Esophagus mucosa (tissue), 1 donor: ENCODE measurements at regions not wholly inside any gene's neighbourhood (a gene's known extent, or its start where the extent isn't known, plus 50 kb on each side); places are given as distances from the start of the nearest gene placed in this dataset.
"Not testable (repeated sequence)": the region's sequence is repeated elsewhere in the genome, so short reads cannot be mapped to it uniquely, and the experiment has no call there.

ENCODE experiments used
- ATAC-seq: fragments of 200-7000 bp; cut with Tn5 transposase; one replicate; pipeline ENCODE4 v1.9.1; 2020
- donor health status: DM: yes; HTN: yes; CAD: no.

DNA sequence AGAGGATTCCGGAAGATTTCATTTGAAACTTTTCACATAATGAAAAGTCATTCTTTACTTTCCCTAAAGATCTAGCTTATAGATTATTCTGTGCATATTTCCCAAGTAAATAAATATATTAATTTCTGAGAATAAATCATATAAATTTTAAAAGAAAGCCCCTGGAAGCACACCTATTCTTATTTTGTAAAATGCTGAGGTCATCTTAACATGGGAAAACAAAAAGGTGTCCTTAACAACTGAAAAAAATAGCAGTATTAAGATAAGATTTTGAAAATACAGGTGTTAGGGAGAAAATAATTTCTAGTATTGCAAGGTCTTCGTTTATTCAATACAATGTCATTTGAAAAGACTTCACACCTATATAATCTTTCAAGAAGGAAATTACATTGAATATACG is 567.5 kb upstream of the CHAC2 start:
- ATAC-seq = no peak

DNA sequence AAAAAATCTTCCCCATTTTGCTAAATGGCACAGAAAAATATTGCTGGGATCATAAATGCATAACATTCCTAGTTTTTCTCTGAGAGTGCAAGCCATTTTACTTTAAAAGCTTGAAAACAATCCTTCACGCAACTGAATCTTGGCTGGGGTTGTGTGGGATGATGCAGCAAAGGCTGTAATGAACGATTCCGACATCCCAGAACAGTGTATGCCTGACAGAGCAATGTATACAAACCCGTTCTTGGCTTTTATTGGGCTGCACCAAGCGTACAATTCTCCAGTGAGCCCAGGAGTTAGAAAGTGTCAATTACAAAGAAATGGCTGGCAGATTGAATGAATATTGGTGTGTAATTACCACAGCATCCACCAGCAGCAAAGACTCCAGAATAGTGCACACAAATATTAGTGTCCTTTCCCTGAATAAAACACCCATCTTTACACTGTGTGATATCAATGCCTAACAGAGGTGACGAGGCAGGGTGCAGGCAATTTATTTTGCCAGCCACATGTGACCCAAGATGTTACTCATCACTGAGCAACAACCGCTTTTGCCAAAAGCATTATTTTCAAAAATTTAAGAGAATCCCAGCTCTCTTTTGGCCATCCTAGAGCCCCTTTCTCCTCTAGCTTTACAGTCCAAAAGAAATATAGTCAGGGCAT is 578.6 kb upstream of the CHAC2 start:
- ATAC-seq = no peak

DNA sequence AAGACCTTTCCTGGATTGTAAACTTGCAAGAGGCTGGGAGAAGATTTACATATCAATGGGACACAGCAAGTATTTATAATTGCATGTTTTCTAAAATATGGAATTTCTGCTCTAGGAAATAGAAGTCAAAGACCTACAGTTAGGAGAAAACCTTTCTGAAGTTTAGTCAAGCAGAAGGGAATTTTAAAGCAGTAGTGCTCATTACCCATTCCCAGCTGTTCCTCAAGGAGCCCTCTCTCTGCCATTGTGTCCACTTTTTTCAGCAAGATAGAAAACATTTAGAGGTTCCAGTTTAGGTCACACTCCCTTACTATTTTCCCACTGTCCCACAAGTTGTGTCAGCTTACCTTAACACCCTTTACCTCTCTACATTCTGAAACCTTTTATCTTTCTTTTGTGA is 584.0 kb upstream of the CHAC2 start:
- no peak for ATAC-seq

- ATAC-seq = no peak
These were observed 585.0 kb upstream of the CHAC2 start for GRCh38 chr2:53182601-53183000.

DNA sequence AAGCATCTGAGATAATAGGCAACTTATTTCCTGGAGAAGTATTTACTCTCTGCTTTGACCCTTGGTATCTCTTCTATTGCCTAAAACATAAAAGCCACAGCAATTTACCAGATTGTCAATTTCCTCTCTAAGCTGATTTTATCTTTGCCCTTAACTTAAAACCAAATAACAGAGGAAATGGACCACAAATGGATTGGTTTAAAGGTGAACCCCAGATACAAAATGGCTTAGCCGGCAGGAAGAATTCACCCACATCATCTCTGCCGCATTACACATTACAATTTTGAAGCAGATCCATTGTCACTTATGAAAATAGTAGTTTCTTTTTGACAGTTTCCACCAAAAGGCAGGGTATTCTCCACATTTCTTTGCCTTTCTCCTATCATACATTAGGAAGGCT is 585.8 kb upstream of the CHAC2 start:
- ATAC-seq = no peak

DNA sequence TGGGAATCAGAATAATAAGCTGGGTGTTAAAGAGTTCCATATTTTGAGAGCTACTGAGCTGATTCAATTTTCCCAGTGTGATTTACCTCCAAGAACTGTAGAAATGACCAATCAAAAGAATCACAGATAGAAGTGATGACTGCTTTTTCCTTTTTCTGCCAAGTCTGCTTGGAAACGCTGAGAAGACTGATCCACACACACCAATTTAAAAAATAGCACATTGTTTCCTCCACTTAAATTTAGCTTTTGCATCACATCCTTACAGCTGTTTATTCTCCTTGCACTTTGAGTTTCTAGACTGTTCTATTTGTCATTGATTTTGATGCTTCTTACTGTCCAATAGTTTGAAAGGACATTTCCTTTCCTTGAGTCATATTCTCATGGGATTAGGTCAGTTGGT is 590.3 kb upstream of the CHAC2 start:
- no peak for ATAC-seq

- no peak for ATAC-seq
These were observed 593.1 kb upstream of the CHAC2 start for GRCh38 chr2:53174539-53174938.

DNA sequence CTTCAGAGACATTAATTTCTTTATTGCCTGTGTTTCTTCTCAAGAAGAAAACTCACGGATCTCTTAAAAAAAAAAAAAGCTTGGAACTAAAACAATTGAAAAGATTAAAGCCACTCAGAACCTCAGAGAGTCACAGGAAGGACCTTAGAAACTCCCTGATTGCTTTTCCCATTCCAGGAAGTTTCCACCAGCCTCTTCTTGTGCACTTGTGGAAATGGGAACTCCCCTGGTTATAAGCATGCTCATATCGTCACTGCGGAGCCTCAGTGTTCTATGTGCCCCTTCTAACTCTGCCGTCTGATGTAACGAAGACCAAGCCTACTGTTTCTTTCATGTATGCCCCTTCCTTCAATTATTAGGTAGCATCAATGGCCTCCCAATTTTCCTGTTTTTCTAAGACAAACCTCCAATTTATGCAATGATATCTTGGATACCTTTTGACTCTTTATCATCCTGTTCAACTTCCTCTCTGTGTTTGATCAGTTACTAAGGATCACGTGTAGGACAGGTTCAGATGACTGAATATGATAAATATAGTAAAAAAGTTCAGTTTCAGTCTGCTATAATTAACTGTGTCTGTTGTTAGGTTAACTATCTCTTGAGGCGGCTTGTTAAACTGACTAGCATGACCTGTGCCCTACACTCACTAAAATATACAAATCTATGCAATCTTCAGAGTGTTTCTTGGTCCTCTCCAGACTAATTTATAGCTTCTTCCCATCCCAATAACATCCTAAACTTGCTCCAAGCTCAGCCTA is 593.7 kb upstream of the CHAC2 start:
- no peak for ATAC-seq

GRCh38 chr2:53173091-53173490 is 594.5 kb upstream of the CHAC2 start:
- no peak for ATAC-seq

GRCh38 chr2:53170466-53170865 is 597.1 kb upstream of the CHAC2 start:
- no peak for ATAC-seq

GRCh38 chr2:53167227-53167626 is 600.4 kb upstream of the CHAC2 start:
- no peak for ATAC-seq

- no peak for ATAC-seq
These were observed 617.5 kb upstream of the CHAC2 start for GRCh38 chr2:53150146-53150545.

DNA sequence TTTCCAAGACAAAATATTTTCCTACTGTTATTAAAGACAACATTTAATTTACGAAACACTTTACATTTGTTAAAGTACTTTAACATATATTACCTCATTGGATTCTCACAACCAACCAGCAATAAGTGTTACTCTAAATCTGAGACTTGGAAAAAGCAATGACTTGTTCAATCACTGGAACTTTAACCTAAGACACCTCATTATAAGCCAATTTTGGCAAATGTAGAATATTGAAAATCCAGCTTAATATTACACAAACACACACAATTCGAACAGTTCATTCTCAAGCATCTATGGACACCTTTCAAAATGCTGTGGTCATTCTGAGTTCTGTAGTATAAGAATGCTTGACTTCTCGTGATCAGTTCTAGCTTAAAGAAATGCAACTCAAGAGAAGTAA is 619.4 kb upstream of the CHAC2 start:
- ATAC-seq = no peak

- ATAC-seq = no peak
These were observed 636.2 kb upstream of the CHAC2 start for GRCh38 chr2:53131416-53131815.

GRCh38 chr2:53130441-53130943 is 637.1 kb upstream of the CHAC2 start:
- ATAC-seq = no peak

DNA sequence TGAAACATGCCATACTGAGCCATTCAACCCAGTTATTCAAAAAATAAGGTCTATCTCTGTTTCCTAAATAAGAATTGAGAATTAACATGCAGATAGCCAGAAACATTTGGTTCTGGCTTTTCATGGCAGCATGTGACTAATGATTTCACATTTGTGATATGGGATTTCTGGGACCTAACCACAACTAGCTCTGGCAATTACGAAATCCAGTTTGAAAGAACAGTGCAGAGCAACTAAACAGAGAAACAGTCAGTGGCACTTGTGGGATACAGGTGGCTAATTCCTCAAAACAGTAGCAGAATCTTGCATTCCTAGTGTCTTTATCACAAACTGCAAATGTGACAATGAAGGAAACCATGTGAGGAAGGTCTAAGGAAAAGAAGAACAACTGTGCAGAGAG is 637.8 kb upstream of the CHAC2 start:
- ATAC-seq = no peak

DNA sequence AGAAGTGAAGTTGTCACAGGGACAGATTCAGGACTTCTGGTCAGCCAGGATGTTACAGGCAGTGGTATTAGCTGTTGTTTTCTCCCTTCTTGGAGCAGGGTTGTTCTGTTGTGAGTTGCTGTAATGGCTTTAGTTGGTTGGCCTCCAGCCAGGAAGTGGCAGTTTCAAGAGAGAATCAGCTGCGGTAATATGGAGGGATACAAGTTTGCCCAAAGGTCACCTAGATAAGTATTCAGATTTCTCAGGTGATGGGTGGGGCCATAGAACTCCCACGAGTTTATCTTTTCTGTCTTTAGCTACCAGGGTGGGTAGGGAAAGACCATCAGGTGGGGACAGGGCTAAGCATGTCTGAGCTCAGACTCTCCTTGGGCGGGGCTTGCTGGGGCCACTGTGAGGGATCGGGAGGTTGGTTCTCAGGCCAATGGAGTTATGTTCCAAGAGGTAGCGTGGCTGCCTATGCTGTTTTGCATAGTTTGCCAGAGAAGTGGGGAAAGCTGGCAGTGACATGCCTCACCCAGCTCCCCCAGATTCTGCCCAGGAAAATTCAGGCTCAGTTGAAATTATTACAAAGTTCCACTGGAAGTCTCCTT is 640.4 kb upstream of the CHAC2 start:
- no peak for ATAC-seq

GRCh38 chr2:53114991-53115390 is 652.6 kb upstream of the CHAC2 start:
- ATAC-seq = no peak

GRCh38 chr2:53114582-53114981 is 653.0 kb upstream of the CHAC2 start:
- no peak for ATAC-seq

DNA sequence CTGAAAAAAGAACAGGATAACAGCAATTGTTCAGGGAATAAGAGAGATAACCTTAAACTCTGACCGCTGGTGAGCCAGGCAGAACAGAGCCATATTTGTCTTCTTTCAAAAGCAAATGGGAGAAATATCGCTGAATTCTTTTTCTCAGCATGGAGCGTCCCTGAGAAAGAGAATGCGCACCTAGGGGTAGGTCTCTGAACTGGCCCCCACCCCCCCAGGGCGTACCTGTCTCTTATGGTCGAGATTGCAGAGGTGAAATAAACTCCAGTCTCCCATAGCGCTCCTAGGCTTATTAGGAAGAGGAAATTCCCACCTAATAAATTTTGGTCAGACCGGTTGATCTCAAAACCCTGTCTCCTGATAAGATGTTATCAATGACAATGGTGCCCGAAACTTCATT is 655.2 kb upstream of the CHAC2 start:
- not testable (repeated sequence) for ATAC-seq

DNA sequence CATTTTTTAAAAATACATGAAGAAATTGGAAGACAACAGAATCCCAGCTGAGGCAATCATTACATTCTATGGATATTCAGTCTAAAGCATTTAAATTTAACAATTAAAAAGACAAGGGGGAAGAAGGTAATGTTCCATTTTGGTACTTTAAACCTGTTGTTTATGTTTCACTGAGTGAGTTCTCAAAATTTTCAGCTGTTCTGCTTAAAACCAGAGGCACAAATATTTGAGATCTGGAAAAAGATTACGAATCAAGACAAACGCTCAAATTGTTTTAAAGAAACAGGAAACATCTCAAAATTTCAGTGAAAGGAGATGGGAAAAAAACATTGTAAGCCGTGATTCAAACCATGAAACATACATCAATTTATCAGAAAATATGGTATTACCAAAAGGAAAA is 656.2 kb upstream of the CHAC2 start:
- no peak for ATAC-seq

DNA sequence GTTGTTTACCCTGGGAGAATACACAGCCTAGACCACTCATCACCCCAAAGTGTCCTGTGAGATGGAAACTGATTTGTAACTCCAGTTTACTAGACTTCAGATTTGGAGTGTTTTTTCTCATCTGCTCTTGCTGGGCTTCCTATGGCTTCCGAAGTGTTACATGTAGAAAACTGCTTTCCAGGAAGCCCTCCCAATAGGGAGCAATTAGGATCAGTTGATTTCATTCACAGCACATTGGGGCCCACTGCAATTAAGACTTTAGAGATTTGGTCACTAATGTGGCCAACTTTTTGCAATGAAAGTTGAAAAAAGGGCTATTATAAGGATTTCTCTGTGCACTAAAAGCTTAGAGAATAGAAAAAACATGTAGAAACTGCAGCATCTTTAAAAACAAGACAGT is 656.6 kb upstream of the CHAC2 start:
- no peak for ATAC-seq

DNA sequence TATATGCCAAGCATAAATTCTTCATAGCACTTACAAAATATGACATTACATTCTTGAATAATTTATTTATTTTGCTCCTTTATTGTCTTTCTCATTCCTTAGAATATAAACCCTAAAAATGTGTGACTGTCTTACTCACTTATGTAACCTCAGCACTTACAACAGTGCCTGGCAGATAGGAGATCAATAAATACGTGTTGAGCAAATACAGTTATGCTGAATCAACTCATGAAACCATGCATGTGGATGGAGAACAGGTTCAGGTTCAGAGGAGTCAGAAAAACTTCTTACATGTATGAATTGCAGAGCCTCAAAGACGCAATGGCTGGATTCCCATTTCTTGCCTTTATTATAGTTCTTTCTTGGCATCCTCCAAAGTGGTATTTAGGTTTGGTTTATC is 659.4 kb upstream of the CHAC2 start:
- ATAC-seq = no peak

DNA sequence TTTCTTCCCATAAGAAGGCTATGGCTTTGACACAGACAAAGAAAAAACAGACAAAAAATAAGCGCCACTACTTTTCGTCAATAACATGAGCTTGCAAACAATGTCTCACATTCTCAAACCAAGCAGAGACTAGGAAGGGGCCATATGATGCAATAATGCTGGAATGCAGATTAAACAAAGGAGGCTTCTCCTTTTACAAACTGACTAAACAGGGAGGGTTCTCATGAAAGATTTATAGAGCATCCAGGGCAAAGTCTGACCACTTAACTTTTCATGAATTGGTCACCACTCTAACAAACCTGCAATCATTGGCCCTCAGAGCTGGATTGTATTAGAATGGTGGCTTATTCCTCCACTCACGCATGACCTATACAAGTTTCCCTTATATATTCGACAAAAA is 663.3 kb upstream of the CHAC2 start:
- ATAC-seq = no peak
